ENCODE measurements at regions not wholly inside any gene's neighbourhood (a gene's known extent, or its start where the extent isn't known, plus 50 kb on each side); places are given as distances from the start of the nearest gene placed in this dataset.

- no TSS peak for BruUV-seq (replicated peaks)
Observed at GRCh38 chr13:69331245-69331644, 776.4 kb upstream of the ATXN8OS start.

DNA sequence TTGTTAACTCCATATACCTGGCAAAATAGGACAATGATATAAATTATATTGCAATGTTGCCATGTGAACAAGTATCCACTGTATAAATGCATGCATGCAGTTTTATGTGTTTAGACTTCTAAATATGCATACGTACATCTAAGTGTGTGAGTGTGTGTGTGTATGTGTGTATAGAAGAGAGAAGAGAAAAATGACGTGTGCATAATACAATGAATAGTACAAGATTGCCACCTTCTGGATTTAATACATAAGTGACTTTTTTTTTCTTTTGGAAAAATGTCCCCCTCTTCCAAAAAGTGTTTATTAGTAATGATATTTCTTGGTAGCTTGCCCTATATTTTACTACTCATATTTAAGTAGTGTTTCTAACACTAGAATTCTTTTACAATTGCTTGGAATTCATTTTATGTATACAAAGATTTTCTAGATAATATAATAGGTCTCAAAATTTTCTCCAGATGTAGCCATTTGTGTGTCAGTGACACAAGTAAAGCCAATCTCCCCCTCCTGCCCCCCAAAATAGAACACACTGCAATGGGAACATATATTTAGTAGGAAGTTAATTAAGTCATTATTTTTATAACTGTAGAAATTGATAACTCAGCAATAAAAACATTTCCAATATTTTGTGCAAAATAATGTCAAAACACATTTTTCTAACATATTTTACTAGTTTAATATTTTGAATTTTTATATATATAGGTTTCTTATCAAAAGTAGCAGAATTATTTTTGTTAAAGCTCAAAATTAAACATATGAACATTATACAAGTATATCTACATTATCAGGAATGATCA lies 783.3 kb upstream of the ATXN8OS start:
- intact Hi-C loops (cut with micrococcal nuclease; ENCODE audit: unreplicated experiment) = loop anchor here (1.0 to 10.0 kb wide), 5 partner anchors 229 to 1587 kb away; no protein-coding TSS in a partner anchor
- no peaks in the 10 kb centered on the region for H3K36me3 ChIP-seq (ENCODE audit: control insufficient read depth, insufficient read depth, low read length)
- H3K4me3 Mint-ChIP-seq (ENCODE audit: unreplicated experiment) = no peak overlapping the region
- peaks cover 7% of the 10 kb centered on the region for H3K4me1 Mint-ChIP-seq (ENCODE audit: low read depth, unreplicated experiment)
- BruUV-seq (replicated peaks) = no TSS peak
- no peaks in the 10 kb centered on the region for H3K9me3 ChIP-seq
- no peaks in the 10 kb centered on the region for H3K9me3 Mint-ChIP-seq (ENCODE audit: unreplicated experiment)
- TF ChIP-seq CTCF (IDR thresholded peaks at IDR 0.05; ENCODE audit: insufficient read depth in 1 of 2, low read depth in 1 of 2, low read length in 1 of 2, severe bottlenecking in 1 of 2, unreplicated experiment in 1 of 2) = peak; percentile 8 to 42
- no peaks in the 10 kb centered on the region for H3K27me3 ChIP-seq (replicated peaks; ENCODE audit: control insufficient read depth, insufficient read depth, low read length)
- H3K4me1 ChIP-seq = no peaks in the 10 kb centered on the region
- no peaks in the 10 kb centered on the region for H3K27me3 Mint-ChIP-seq (ENCODE audit: insufficient read depth, unreplicated experiment)
- no peaks in the 10 kb centered on the region for H3K36me3 Mint-ChIP-seq (ENCODE audit: insufficient read depth, unreplicated experiment)
- H3K4me3 ChIP-seq (ENCODE audit: low read depth, low read length) = no peak overlapping the region
- ChIA-PET POLR2A (no interaction called here), CTCF (no interaction called here)
- DNase-seq = no peak
- no peak overlapping the region for H3K27ac Mint-ChIP-seq (ENCODE audit: unreplicated experiment)

More at GRCh38 chr13:69331245-69331644, 776.4 kb upstream of the ATXN8OS start:
- no peaks in the 10 kb centered on the region; the same call in 1 of the 2 replicates for H3K9me3 ChIP-seq
- H3K27me3 Mint-ChIP-seq (ENCODE audit: insufficient read depth, unreplicated experiment) = no peaks in the 10 kb centered on the region
- intact Hi-C loops (cut with micrococcal nuclease; ENCODE audit: unreplicated experiment) = no loop called here
- no peak for DNase-seq
- no peaks in the 10 kb centered on the region for H3K36me3 Mint-ChIP-seq (ENCODE audit: insufficient read depth, unreplicated experiment)
- no peak overlapping the region for H3K27ac Mint-ChIP-seq (ENCODE audit: unreplicated experiment)
- no peak for TF ChIP-seq CTCF (IDR thresholded peaks at IDR 0.05; ENCODE audit: insufficient read depth in 1 of 2, low read depth in 1 of 2, low read length in 1 of 2, severe bottlenecking in 1 of 2, unreplicated experiment in 1 of 2)
- no peaks in the 10 kb centered on the region for H3K4me1 Mint-ChIP-seq (ENCODE audit: low read depth, unreplicated experiment)
- H3K4me3 Mint-ChIP-seq (ENCODE audit: unreplicated experiment) = no peak overlapping the region
- no peak overlapping the region for H3K4me3 ChIP-seq (ENCODE audit: low read depth, low read length)
- H3K9me3 Mint-ChIP-seq (ENCODE audit: unreplicated experiment) = no peaks in the 10 kb centered on the region
- ChIA-PET CTCF (no interaction called here), POLR2A (no interaction called here)
- no peaks in the 10 kb centered on the region for H3K4me1 ChIP-seq
- no peaks in the 10 kb centered on the region for H3K27me3 ChIP-seq (replicated peaks; ENCODE audit: control insufficient read depth, insufficient read depth, low read length)
- no peaks in the 10 kb centered on the region for H3K36me3 ChIP-seq (ENCODE audit: control insufficient read depth, insufficient read depth, low read length)

GRCh38 chr13:69319656-69320055 lies 788.0 kb upstream of the ATXN8OS start:
- Histone ChIP-seq H3K27me3 (replicated peaks; ENCODE audit: control insufficient read depth, insufficient read depth, low read length) (no peaks in the 10 kb centered on the region), H3K4me3 (ENCODE audit: low read depth, low read length) (no peak overlapping the region), H3K9me3 (no peaks in the 10 kb centered on the region), H3K4me1 (no peaks in the 10 kb centered on the region), H3K36me3 (ENCODE audit: control insufficient read depth, insufficient read depth, low read length) (no peaks in the 10 kb centered on the region)
- no peak for TF ChIP-seq CTCF (IDR thresholded peaks at IDR 0.05; ENCODE audit: insufficient read depth in 1 of 2, low read depth in 1 of 2, low read length in 1 of 2, severe bottlenecking in 1 of 2, unreplicated experiment in 1 of 2)
- Mint-ChIP-seq H3K27me3 (ENCODE audit: insufficient read depth, unreplicated experiment) (no peaks in the 10 kb centered on the region), H3K4me3 (ENCODE audit: unreplicated experiment) (no peak overlapping the region), H3K9me3 (ENCODE audit: unreplicated experiment) (no peaks in the 10 kb centered on the region), H3K4me1 (ENCODE audit: low read depth, unreplicated experiment) (peaks cover 7% of the 10 kb centered on the region), H3K27ac (ENCODE audit: unreplicated experiment) (no peak overlapping the region), H3K36me3 (ENCODE audit: insufficient read depth, unreplicated experiment) (no peaks in the 10 kb centered on the region)
- no TSS peak for BruUV-seq (replicated peaks)
- POLR2A ChIA-PET = no interaction called here
- CTCF ChIA-PET = no interaction called here
- DNase-seq = no peak
- intact Hi-C loops (cut with micrococcal nuclease; ENCODE audit: unreplicated experiment) = loop anchor here (5.0 to 10.0 kb wide), 3 partner anchors 225 to 1582 kb away; no protein-coding TSS in a partner anchor

Data from Caco-2 (cell line).